ENCODE measurements at regions not wholly inside any gene's neighbourhood (a gene's known extent, or its start where the extent isn't known, plus 50 kb on each side); places are given as distances from the start of the nearest gene placed in this dataset.
"Not testable (repeated sequence)": the region's sequence is repeated elsewhere in the genome, so short reads cannot be mapped to it uniquely, and the experiment has no call there.

- Histone ChIP-seq H3K9ac (ENCODE audit: insufficient read depth in 1 of 2, low read length in 2 of 2) (no peak overlapping the region), H3K9me3 (ENCODE audit: control insufficient read depth in 4 of 4, insufficient read depth in 3 of 4, low read length in 3 of 4) (no peaks in the 10 kb centered on the region), H3K36me3 (ENCODE audit: control insufficient read depth in 4 of 4, insufficient read depth in 4 of 4, low read length in 4 of 4) (no peaks in the 10 kb centered on the region), H3K4me1 (ENCODE audit: control insufficient read depth in 5 of 5, insufficient read depth in 5 of 5, low read length in 5 of 5) (no peaks in the 10 kb centered on the region), H3K27me3 (ENCODE audit: control insufficient read depth in 3 of 3, insufficient read depth in 3 of 3, low read length in 2 of 3) (peaks cover 0 to 29% (median 0%) of the 10 kb centered on the region in 3 donors), H3K4me3 (no peak overlapping the region), H3K27ac (ENCODE audit: low read depth in 1 of 2, low read length in 1 of 2) (no peak overlapping the region)
- ATAC-seq (ENCODE audit: insufficient read depth, low FRiP score) (no peak), DNase-seq (no peak)
- no peak for TF ChIP-seq CTCF (IDR thresholded peaks at IDR 0.05; ENCODE audit: control extremely low read depth, extremely low read depth)
- WGBS, 2 donors, result 94 to 95% methylated on average over 3 of the region's 3 CpGs
Observed at GRCh38 chr1:20409012-20409411, 77.0 kb downstream of the CAMK2N1 start.

DNA sequence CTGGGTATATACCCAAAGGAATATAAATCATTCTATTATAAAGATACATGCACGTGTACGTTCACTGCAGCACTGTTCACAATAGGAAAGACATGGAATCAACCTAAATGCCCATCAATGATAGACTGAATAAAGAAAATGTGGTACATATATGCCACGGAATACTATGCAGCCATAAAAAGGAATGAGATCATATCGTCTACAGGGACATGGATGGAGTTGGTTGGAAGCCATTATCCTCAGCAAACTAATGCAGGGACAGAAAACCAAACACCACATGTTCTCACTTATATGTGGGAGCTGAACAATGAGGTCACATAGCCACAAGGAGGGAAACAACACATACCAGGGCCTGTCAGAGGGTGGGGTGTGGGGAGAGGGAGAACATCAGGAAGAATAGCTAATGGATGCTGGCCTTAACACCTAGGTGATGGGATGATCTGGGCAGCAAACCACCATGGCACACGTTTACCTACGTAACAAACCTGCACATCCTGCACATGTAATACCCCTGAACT lies 77.8 kb downstream of the CAMK2N1 start:
- H3K9me3 ChIP-seq (ENCODE audit: control insufficient read depth in 4 of 4, insufficient read depth in 3 of 4, low read length in 3 of 4); H3K27ac ChIP-seq (ENCODE audit: low read depth in 1 of 2, low read length in 1 of 2): not testable (repeated sequence)

GRCh38 chr1:20405893-20406604 lies 80.0 kb downstream of the CAMK2N1 start:
- H3K4me1 ChIP-seq (ENCODE audit: control insufficient read depth in 5 of 5, insufficient read depth in 5 of 5, low read length in 5 of 5), result no peaks in the 10 kb centered on the region
- no peaks in the 10 kb centered on the region for H3K36me3 ChIP-seq (ENCODE audit: control insufficient read depth in 4 of 4, insufficient read depth in 4 of 4, low read length in 4 of 4)
- H3K9me3 ChIP-seq (ENCODE audit: control insufficient read depth in 4 of 4, insufficient read depth in 3 of 4, low read length in 3 of 4), result peaks cover 0 to 1% (median 0%) of the 10 kb centered on the region in 4 donors
- TF ChIP-seq CTCF (IDR thresholded peaks at IDR 0.05; ENCODE audit: control extremely low read depth, extremely low read depth), result no peak
- WGBS, 2 donors, result 21 to 26% methylated on average over 11 of the region's 11 CpGs
- no peak overlapping the region for H3K9ac ChIP-seq (ENCODE audit: insufficient read depth in 1 of 2, low read length in 2 of 2)
- no peak overlapping the region for H3K27ac ChIP-seq (ENCODE audit: low read depth in 1 of 2, low read length in 1 of 2)
- H3K27me3 ChIP-seq (ENCODE audit: control insufficient read depth in 3 of 3, insufficient read depth in 3 of 3, low read length in 2 of 3), result peaks cover 0 to 29% (median 0%) of the 10 kb centered on the region in 3 donors
- ATAC-seq (ENCODE audit: insufficient read depth, low FRiP score), result no peak
- H3K4me3 ChIP-seq, result no peak overlapping the region
- no peak for DNase-seq

More for the DNA sequence above, 77.8 kb downstream of the CAMK2N1 start:
- H3K4me3 ChIP-seq; ATAC-seq (ENCODE audit: insufficient read depth, low FRiP score); H3K36me3 ChIP-seq (ENCODE audit: control insufficient read depth in 4 of 4, insufficient read depth in 4 of 4, low read length in 4 of 4); H3K9ac ChIP-seq (ENCODE audit: insufficient read depth in 1 of 2, low read length in 2 of 2); DNase-seq; H3K4me1 ChIP-seq (ENCODE audit: control insufficient read depth in 5 of 5, insufficient read depth in 5 of 5, low read length in 5 of 5): not testable (repeated sequence)
- 74 to 76% methylated on average over 6 of the region's 6 CpGs for WGBS, 2 donors
- peaks cover 0 to 29% (median 0%) of the 10 kb centered on the region in 3 donors for H3K27me3 ChIP-seq (ENCODE audit: control insufficient read depth in 3 of 3, insufficient read depth in 3 of 3, low read length in 2 of 3)

DNA sequence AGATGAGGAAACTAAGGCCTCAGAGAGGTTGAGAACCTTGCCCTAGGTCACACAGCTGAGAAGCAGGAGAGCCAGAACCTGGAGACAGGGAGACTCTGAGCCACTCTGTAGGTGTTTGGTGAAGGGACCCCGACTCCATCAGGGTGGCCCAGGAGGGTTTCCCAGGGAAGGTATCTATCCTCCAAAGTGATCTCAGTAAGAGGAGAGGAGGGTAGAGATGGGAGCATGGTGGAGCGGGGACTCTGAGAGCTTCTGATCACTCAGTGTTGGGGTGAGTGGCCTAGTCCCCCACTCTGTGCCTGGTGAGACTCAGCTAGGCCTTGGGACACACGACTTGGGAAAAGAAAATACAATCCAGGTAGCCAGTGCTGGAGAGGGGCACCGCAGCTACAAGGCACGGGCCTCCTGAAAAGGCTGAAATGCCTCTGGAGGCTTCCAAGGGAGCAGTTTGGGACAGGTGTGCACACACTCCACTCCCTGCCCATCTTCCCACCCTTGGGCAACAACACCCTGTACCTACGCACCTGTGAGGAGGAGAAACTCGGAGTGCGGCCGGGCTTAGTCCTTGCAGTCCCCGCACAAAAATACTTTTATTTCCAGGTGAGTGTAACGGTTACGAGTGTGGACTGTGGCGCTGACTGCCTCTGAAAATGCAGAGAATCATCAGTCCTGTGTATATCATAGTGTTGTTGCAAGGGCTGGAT lies 80.8 kb downstream of the CAMK2N1 start:
- no peak overlapping the region for H3K9ac ChIP-seq (ENCODE audit: insufficient read depth in 1 of 2, low read length in 2 of 2)
- 77 to 78% methylated on average over 13 of the region's 13 CpGs for WGBS, 2 donors

More for the DNA sequence above, 80.8 kb downstream of the CAMK2N1 start:
- DNase-seq (no peak), ATAC-seq (ENCODE audit: insufficient read depth, low FRiP score) (no peak)
- Histone ChIP-seq H3K36me3 (ENCODE audit: control insufficient read depth in 4 of 4, insufficient read depth in 4 of 4, low read length in 4 of 4) (no peaks in the 10 kb centered on the region), H3K27ac (ENCODE audit: low read depth in 1 of 2, low read length in 1 of 2) (no peak overlapping the region), H3K9me3 (ENCODE audit: control insufficient read depth in 4 of 4, insufficient read depth in 3 of 4, low read length in 3 of 4) (peaks cover 0 to 1% (median 0%) of the 10 kb centered on the region in 4 donors), H3K4me1 (ENCODE audit: control insufficient read depth in 5 of 5, insufficient read depth in 5 of 5, low read length in 5 of 5) (peaks cover 0 to 3% (median 0%) of the 10 kb centered on the region in 5 donors), H3K27me3 (ENCODE audit: control insufficient read depth in 3 of 3, insufficient read depth in 3 of 3, low read length in 2 of 3) (peaks cover 0 to 36% (median 0%) of the 10 kb centered on the region in 3 donors), H3K4me3 (no peak overlapping the region)
- no peak for TF ChIP-seq CTCF (IDR thresholded peaks at IDR 0.05; ENCODE audit: control extremely low read depth, extremely low read depth)
